ENCODE measurements at regions not wholly inside any gene's neighbourhood (a gene's known extent, or its start where the extent isn't known, plus 50 kb on each side); places are given as distances from the start of the nearest gene placed in this dataset.

GRCh38 chr7:46955531-46955930 lies 626.4 kb downstream of the TNS3 start:
- TF ChIP-seq CTCF (conservative IDR thresholded peaks at IDR 0.05; ENCODE audit: low read length) (no peak), EZH2phosphoT487 (IDR thresholded peaks at IDR 0.05; ENCODE audit: borderline replicate concordance) (no peak)
